ENCODE measurements at regions not wholly inside any gene's neighbourhood (a gene's known extent, or its start where the extent isn't known, plus 50 kb on each side); places are given as distances from the start of the nearest gene placed in this dataset.

GRCh38 chr9:115192280-115192679, 74.3 kb upstream of the TNC start:
- TF ChIP-seq, protein P1, sequence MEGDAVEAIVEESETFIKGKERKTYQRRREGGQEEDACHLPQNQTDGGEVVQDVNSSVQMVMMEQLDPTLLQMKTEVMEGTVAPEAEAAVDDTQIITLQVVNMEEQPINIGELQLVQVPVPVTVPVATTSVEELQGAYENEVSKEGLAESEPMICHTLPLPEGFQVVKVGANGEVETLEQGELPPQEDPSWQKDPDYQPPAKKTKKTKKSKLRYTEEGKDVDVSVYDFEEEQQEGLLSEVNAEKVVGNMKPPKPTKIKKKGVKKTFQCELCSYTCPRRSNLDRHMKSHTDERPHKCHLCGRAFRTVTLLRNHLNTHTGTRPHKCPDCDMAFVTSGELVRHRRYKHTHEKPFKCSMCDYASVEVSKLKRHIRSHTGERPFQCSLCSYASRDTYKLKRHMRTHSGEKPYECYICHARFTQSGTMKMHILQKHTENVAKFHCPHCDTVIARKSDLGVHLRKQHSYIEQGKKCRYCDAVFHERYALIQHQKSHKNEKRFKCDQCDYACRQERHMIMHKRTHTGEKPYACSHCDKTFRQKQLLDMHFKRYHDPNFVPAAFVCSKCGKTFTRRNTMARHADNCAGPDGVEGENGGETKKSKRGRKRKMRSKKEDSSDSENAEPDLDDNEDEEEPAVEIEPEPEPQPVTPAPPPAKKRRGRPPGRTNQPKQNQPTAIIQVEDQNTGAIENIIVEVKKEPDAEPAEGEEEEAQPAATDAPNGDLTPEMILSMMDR (IDR thresholded peaks at IDR 0.05; ENCODE audit: borderline replicate concordance, insufficient read depth, low read depth, low read length): no peak
- no peak overlapping the region for H3K4me3 ChIP-seq (ENCODE audit: low read depth, low read length)

GRCh38 chr9:115192835-115193525, 75.0 kb upstream of the TNC start:
- TF ChIP-seq, protein P1 (IDR thresholded peaks at IDR 0.05; ENCODE audit: borderline replicate concordance, insufficient read depth, low read depth, low read length): no peak
- no peak overlapping the region for H3K4me3 ChIP-seq (ENCODE audit: low read depth, low read length)

DNA sequence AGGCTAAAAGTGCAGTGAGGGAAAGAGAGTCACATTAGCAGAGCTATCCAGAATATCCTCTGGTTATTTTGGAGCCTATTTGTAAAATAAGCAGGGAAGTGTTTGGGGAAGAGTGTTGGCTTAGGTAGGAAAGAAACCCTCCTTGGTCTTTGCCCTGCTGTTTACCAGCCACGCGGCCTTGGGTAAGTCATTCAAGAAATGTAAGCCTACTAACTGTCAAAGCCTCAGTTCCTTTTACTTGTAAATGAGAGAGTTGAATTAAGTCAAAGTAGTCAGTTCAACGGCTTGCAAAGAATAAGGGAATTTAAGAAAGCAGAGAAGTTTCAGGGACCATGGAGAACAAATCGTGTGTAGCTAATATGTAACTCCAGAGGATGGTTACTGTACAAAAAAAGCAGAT, 75.8 kb upstream of the TNC start:
- TF ChIP-seq, protein P1 (IDR thresholded peaks at IDR 0.05; ENCODE audit: borderline replicate concordance, insufficient read depth, low read depth, low read length): no peak
- no peak overlapping the region for H3K4me3 ChIP-seq (ENCODE audit: low read depth, low read length)

GRCh38 chr9:115194216-115194615, 76.3 kb upstream of the TNC start:
- no peak overlapping the region for H3K4me3 ChIP-seq (ENCODE audit: low read depth, low read length)
- TF ChIP-seq, protein P1 (IDR thresholded peaks at IDR 0.05; ENCODE audit: borderline replicate concordance, insufficient read depth, low read depth, low read length): no peak

- TF ChIP-seq, protein P1 (IDR thresholded peaks at IDR 0.05; ENCODE audit: borderline replicate concordance, insufficient read depth, low read depth, low read length): no peak
- no peak overlapping the region for H3K4me3 ChIP-seq (ENCODE audit: low read depth, low read length)
Measured at GRCh38 chr9:115195912-115196311, 78.0 kb upstream of the TNC start.

DNA sequence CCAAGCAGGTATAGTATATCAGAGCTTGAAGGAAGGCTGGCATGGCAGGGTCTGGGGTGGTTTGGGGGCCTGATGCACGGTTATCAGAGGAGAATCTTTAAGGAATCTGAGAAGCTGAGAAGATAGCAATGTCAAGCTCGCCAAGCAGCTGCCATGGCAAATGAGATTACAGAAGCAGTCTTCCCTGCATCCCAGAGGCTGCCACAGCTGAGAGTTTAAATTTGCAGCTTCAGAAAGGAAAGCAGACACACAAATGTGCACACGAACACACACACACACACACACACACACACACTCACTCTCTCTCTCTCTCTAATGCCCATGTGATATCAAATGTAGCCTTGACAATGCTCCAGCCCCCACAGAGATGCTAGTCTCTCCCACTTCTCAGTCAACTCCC, 79.0 kb upstream of the TNC start:
- TF ChIP-seq, protein P1 (IDR thresholded peaks at IDR 0.05; ENCODE audit: borderline replicate concordance, insufficient read depth, low read depth, low read length): no peak
- H3K4me3 ChIP-seq (ENCODE audit: low read depth, low read length): no peak overlapping the region

- no peak overlapping the region for H3K4me3 ChIP-seq (ENCODE audit: low read depth, low read length)
- TF ChIP-seq, protein P1 (IDR thresholded peaks at IDR 0.05; ENCODE audit: borderline replicate concordance, insufficient read depth, low read depth, low read length): no peak
Measured at GRCh38 chr9:115198001-115198400, 80.0 kb upstream of the TNC start.
